ENCODE measurements at regions not wholly inside any gene's neighbourhood (a gene's known extent, or its start where the extent isn't known, plus 50 kb on each side); places are given as distances from the start of the nearest gene placed in this dataset.
"Not testable (repeated sequence)": the region's sequence is repeated elsewhere in the genome, so short reads cannot be mapped to it uniquely, and the experiment has no call there.

GRCh38 chr1:82366689-82367088 is 566.0 kb downstream of the ADGRL2 start:
- Histone ChIP-seq H3K9me3 (ENCODE audit: control insufficient read depth in 1 of 2, insufficient read depth in 1 of 2, low read length in 2 of 2) (no peaks in the 10 kb centered on the region), H3K4me3 (ENCODE audit: low read length) (no peak overlapping the region), H3K4me1 (ENCODE audit: insufficient read depth, low read length) (no peaks in the 10 kb centered on the region), H3K27ac (ENCODE audit: low read depth in 1 of 2, low read length in 2 of 2) (no peak overlapping the region), H3K36me3 (ENCODE audit: insufficient read depth, low read length) (no peaks in the 10 kb centered on the region), H3K27me3 (ENCODE audit: control insufficient read depth in 1 of 2, insufficient read depth in 2 of 2, low read length in 2 of 2) (no peaks in the 10 kb centered on the region)
- CTCF ChIA-PET = no interaction called here
- no peak for TF ChIP-seq CTCF (IDR thresholded peaks at IDR 0.05)
- intact Hi-C loops (cut with DNase I, micrococcal nuclease) = no loop called here
- Mint-ChIP-seq H3K4me3 (no peak overlapping the region), H3K36me3 (ENCODE audit: low read depth) (no peaks in the 10 kb centered on the region), H3K9me3 (no peaks in the 10 kb centered on the region), H3K27me3 (no peaks in the 10 kb centered on the region), H3K27ac (no peak overlapping the region), H3K4me1 (ENCODE audit: low read depth) (no peaks in the 10 kb centered on the region)
- POLR2A ChIA-PET = no interaction called here
- ATAC-seq (ENCODE audit: poor library complexity) (no peak), DNase-seq (no peak)

GRCh38 chr1:82359541-82359940 is 558.8 kb downstream of the ADGRL2 start:
- H3K27ac Mint-ChIP-seq; H3K27me3 Mint-ChIP-seq; H3K9me3 ChIP-seq (ENCODE audit: control insufficient read depth in 1 of 2, insufficient read depth in 1 of 2, low read length in 2 of 2); H3K9me3 Mint-ChIP-seq; H3K4me1 ChIP-seq (ENCODE audit: insufficient read depth, low read length); ATAC-seq (ENCODE audit: poor library complexity); intact Hi-C loops (cut with DNase I, micrococcal nuclease); H3K36me3 ChIP-seq (ENCODE audit: insufficient read depth, low read length); POLR2A ChIA-PET; H3K27me3 ChIP-seq (ENCODE audit: control insufficient read depth in 1 of 2, insufficient read depth in 2 of 2, low read length in 2 of 2); H3K27ac ChIP-seq (ENCODE audit: low read depth in 1 of 2, low read length in 2 of 2); H3K36me3 Mint-ChIP-seq (ENCODE audit: low read depth); CTCF ChIA-PET; DNase-seq; H3K4me1 Mint-ChIP-seq (ENCODE audit: low read depth); H3K4me3 Mint-ChIP-seq; H3K4me3 ChIP-seq (ENCODE audit: low read length): not testable (repeated sequence)

GRCh38 chr1:82358706-82359105 is 558.0 kb downstream of the ADGRL2 start:
- H3K27me3 Mint-ChIP-seq; H3K4me1 ChIP-seq (ENCODE audit: insufficient read depth, low read length); H3K27me3 ChIP-seq (ENCODE audit: control insufficient read depth in 1 of 2, insufficient read depth in 2 of 2, low read length in 2 of 2); H3K4me1 Mint-ChIP-seq (ENCODE audit: low read depth); H3K9me3 Mint-ChIP-seq; H3K4me3 Mint-ChIP-seq; H3K27ac ChIP-seq (ENCODE audit: low read depth in 1 of 2, low read length in 2 of 2); intact Hi-C loops (cut with DNase I, micrococcal nuclease); ATAC-seq (ENCODE audit: poor library complexity); H3K9me3 ChIP-seq (ENCODE audit: control insufficient read depth in 1 of 2, insufficient read depth in 1 of 2, low read length in 2 of 2); H3K4me3 ChIP-seq (ENCODE audit: low read length); H3K27ac Mint-ChIP-seq; H3K36me3 ChIP-seq (ENCODE audit: insufficient read depth, low read length); POLR2A ChIA-PET; CTCF ChIA-PET; DNase-seq; H3K36me3 Mint-ChIP-seq (ENCODE audit: low read depth): not testable (repeated sequence)

GRCh38 chr1:82354546-82354945 is 553.8 kb downstream of the ADGRL2 start:
- H3K27ac ChIP-seq (ENCODE audit: low read depth in 1 of 2, low read length in 2 of 2); H3K4me3 Mint-ChIP-seq; H3K4me3 ChIP-seq (ENCODE audit: low read length); CTCF ChIA-PET; POLR2A ChIA-PET; H3K4me1 Mint-ChIP-seq (ENCODE audit: low read depth); DNase-seq; intact Hi-C loops (cut with DNase I, micrococcal nuclease); H3K27me3 Mint-ChIP-seq; H3K4me1 ChIP-seq (ENCODE audit: insufficient read depth, low read length); ATAC-seq (ENCODE audit: poor library complexity); H3K9me3 Mint-ChIP-seq; H3K36me3 ChIP-seq (ENCODE audit: insufficient read depth, low read length); H3K36me3 Mint-ChIP-seq (ENCODE audit: low read depth); H3K27me3 ChIP-seq (ENCODE audit: control insufficient read depth in 1 of 2, insufficient read depth in 2 of 2, low read length in 2 of 2); H3K27ac Mint-ChIP-seq: not testable (repeated sequence)
- H3K9me3 ChIP-seq (ENCODE audit: control insufficient read depth in 1 of 2, insufficient read depth in 1 of 2, low read length in 2 of 2) = peaks cover 0 to 12% of the 10 kb centered on the region in 2 experiments

- no peak overlapping the region for H3K4me3 ChIP-seq (ENCODE audit: low read length)
- H3K36me3 ChIP-seq (ENCODE audit: insufficient read depth, low read length) = no peaks in the 10 kb centered on the region
- no peaks in the 10 kb centered on the region for H3K4me1 Mint-ChIP-seq (ENCODE audit: low read depth)
- no peak overlapping the region for H3K27ac ChIP-seq (ENCODE audit: low read depth in 1 of 2, low read length in 2 of 2)
- no peak for TF ChIP-seq CTCF (IDR thresholded peaks at IDR 0.05)
- DNase-seq = no peak
- H3K4me3 Mint-ChIP-seq = no peak overlapping the region
- ChIA-PET CTCF (no interaction called here), POLR2A (no interaction called here)
- H3K4me1 ChIP-seq (ENCODE audit: insufficient read depth, low read length) = no peaks in the 10 kb centered on the region
- H3K9me3 ChIP-seq (ENCODE audit: control insufficient read depth in 1 of 2, insufficient read depth in 1 of 2, low read length in 2 of 2) = peaks cover 0 to 8% of the 10 kb centered on the region in 2 experiments
- no peaks in the 10 kb centered on the region for H3K27me3 ChIP-seq (ENCODE audit: control insufficient read depth in 1 of 2, insufficient read depth in 2 of 2, low read length in 2 of 2)
- intact Hi-C loops (cut with DNase I, micrococcal nuclease) = no loop called here
- no peak overlapping the region for H3K27ac Mint-ChIP-seq
- peaks cover 3% of the 10 kb centered on the region for H3K9me3 Mint-ChIP-seq
- H3K27me3 Mint-ChIP-seq = no peaks in the 10 kb centered on the region
- no peak for ATAC-seq (ENCODE audit: poor library complexity)
- H3K36me3 Mint-ChIP-seq (ENCODE audit: low read depth) = no peaks in the 10 kb centered on the region
Measured at GRCh38 chr1:82348487-82348886, 547.8 kb downstream of the ADGRL2 start.
